Common myeloid progenitor, CD34-positive (primary cell): ENCODE measurements at regions not wholly inside any gene's neighbourhood (a gene's known extent, or its start where the extent isn't known, plus 50 kb on each side); places are given as distances from the start of the nearest gene placed in this dataset.

Source experiments
- CTCF ChIA-PET: fragments of 350-600 bp; sonication (Branson Sonifier 250); formaldehyde crosslinking; loops from one replicate; lab custom pipeline; 2021; ENCODE audit warnings: antibody characterized with exemption; lab: Charles Lee
- POLR2A ChIA-PET: fragments of 350-600 bp; sonication (Branson Sonifier 250); formaldehyde crosslinking; loops from one replicate; lab custom pipeline; 2021; ENCODE audit warnings: antibody characterized with exemption; lab: Charles Lee
- DNase-seq, 3 donors: peaks; one replicate each; pipeline versions ENCODE4 v3.0.0 to v3.0.0-alpha.2; 2013
- H3K27ac ChIP-seq, 2 experiments: 1 replicate in 1 of 2; 2 replicates in 1 of 2; pipeline ENCODE4 v1.7.0; 2013; ENCODE audit warnings: inconsistent platforms in 2 of 2, low read length in 2 of 2, mild to moderate bottlenecking in 2 of 2, low read depth in 1 of 2, moderate library complexity in 1 of 2; ENCODE audit not compliant: severe bottlenecking in 2 of 2, insufficient read depth in 1 of 2, poor library complexity in 1 of 2
- H3K27me3 ChIP-seq, 5 experiments: replicated peaks in 2 of 5; 1 replicate in 3 of 5; 2 replicates in 2 of 5; pipeline versions ENCODE4 v1.6.1 to v1.7.0; 2013; ENCODE audit warnings: low read length in 4 of 5, mild to moderate bottlenecking in 2 of 5, moderate library complexity in 2 of 5, inconsistent platforms in 1 of 5; ENCODE audit not compliant: insufficient read depth in 5 of 5, control insufficient read depth in 4 of 5
- H3K36me3 ChIP-seq, 4 experiments: 1 replicate in 2 of 4; 2 replicates in 2 of 4; pipeline versions ENCODE4 v1.6.1 to v1.7.0; 2013; ENCODE audit warnings: low read length in 3 of 4, control low read depth in 1 of 4, mild to moderate bottlenecking in 1 of 4; ENCODE audit not compliant: control insufficient read depth in 4 of 4, insufficient read depth in 4 of 4
- H3K4me1 ChIP-seq, 4 experiments: 1 replicate in 3 of 4; 2 replicates in 1 of 4; pipeline versions ENCODE4 v1.6.1 to v1.7.1; 2013; ENCODE audit warnings: low read length in 3 of 4, mild to moderate bottlenecking in 3 of 4, control low read depth in 1 of 4, inconsistent platforms in 1 of 4, moderate library complexity in 1 of 4; ENCODE audit not compliant: control insufficient read depth in 4 of 4, insufficient read depth in 4 of 4; ENCODE audit errors: control extremely low read depth in 1 of 4
- H3K4me3 ChIP-seq, 7 experiments: 1 replicate in 4 of 7; 2 replicates in 3 of 7; pipeline versions ENCODE4 v1.5.1 to v1.7.0; 2013; ENCODE audit warnings: mild to moderate bottlenecking in 7 of 7, low read length in 6 of 7, moderate library complexity in 6 of 7, inconsistent platforms in 2 of 7, low read depth in 2 of 7, control low read depth in 1 of 7; ENCODE audit not compliant: insufficient read depth in 4 of 7, control insufficient read depth in 1 of 7; ENCODE audit errors: extremely low read depth in 1 of 7
- H3K9me3 ChIP-seq, 5 experiments: 1 replicate in 4 of 5; 2 replicates in 1 of 5; pipeline versions ENCODE4 v1.6.1 to v1.7.1; 2013; ENCODE audit warnings: low read length in 4 of 5, mild to moderate bottlenecking in 2 of 5, inconsistent platforms in 1 of 5, low read depth in 1 of 5, moderate library complexity in 1 of 5; ENCODE audit not compliant: control insufficient read depth in 4 of 5, insufficient read depth in 2 of 5; ENCODE audit errors: control extremely low read depth in 1 of 5
- WGBS: methylation state at CpG from one replicate; pipeline ENCODE4 v1.1.5; 2013; ENCODE audit not compliant: insufficient coverage; 5-methylcytosine and 5-hydroxymethylcytosine counted together

GRCh38 chr11:116650052-116650451 lies 122.7 kb downstream of the BUD13 start:
- CTCF ChIA-PET: no interaction called here
- Histone ChIP-seq H3K27me3 (peaks cover 0 to 2% (median 0%) of the 10 kb centered on the region in 5 experiments), H3K4me3 (no peak overlapping the region), H3K4me1 (peaks cover 0 to 36% (median 14%) of the 10 kb centered on the region in 4 experiments), H3K9me3 (peaks cover 0 to 4% (median 0%) of the 10 kb centered on the region in 5 experiments), H3K36me3 (no peaks in the 10 kb centered on the region), H3K27ac (no peak overlapping the region)
- DNase-seq: no peak
- WGBS: 78% methylated on average over 1 of the region's 2 CpGs
- POLR2A ChIA-PET: no interaction called here

DNA sequence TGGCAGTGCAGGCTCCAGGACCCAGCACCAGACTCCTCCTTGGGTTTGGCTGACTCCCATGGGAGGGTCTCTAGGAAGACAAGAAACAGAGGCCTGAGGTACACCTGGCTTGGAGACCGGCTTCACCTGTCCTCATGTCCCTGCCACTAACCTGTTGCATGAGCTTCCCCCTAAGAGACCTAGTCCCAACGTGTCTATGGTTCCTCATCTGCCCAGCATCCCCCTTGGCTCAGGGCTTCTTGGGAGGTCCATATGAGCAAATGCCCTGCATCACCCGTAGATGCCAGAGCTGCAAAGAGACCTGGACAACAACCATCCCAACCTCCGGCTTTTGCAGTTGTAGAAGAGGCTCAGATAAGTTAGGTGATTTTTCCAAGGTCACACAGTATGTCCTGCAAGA lies 123.5 kb downstream of the BUD13 start:
- Histone ChIP-seq H3K9me3 (peaks cover 0 to 2% (median 0%) of the 10 kb centered on the region in 5 experiments), H3K4me1 (peaks cover 0 to 36% (median 14%) of the 10 kb centered on the region in 4 experiments), H3K36me3 (no peaks in the 10 kb centered on the region), H3K27ac (no peak overlapping the region), H3K4me3 (no peak overlapping the region), H3K27me3 (peaks cover 0 to 2% (median 0%) of the 10 kb centered on the region in 5 experiments)
- no peak for DNase-seq
- ChIA-PET POLR2A (no interaction called here), CTCF (interaction anchor here (1.3 kb wide), 1 partner anchor 11 kb away, joined by 4 read pairs; no protein-coding TSS in a partner anchor)
- 94% methylated on average over 3 of the region's 4 CpGs for WGBS

DNA sequence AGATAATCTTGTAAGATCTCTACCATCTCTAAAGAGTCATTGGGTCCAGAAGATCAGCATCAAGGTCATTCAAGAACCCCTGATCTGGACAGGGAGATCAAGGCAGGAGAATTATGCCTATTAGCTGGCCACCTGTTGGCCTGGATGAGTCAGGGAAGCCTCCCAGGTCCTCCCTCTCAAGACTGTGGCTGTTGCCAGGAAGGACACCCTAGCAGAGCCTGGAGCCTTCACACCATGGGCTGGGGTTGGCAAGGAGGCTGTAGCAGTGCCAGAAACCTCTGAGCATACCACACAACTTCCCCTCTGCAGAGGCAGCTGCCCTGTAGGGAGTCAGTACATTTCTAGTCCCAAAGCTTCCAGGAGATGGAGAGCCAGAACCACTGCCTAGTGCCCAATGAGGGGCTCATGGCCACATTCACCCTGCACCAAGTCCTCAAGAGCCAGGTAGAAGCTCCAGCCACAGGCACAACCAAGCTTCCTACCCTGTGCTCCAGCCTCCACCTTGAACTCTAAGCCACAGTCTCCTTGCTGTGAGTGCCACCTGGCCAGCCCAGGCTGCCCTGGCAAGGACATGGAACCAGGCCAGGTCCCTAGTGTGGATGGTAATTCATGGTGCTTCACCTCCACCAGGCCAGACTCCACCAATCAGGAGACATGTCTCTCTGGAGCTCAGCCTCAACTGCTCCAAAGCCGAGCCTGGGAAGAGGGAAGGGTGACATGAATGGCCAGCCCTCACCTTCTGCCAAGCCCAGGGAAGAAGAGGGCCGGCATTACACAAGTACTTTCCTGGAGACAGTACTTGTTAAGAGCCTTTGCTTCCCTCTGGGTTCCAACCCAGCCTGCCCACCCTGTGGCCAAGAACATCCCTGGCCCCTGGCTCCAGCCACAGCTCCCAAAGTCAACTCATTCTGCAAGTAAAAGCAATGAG lies 124.3 kb downstream of the BUD13 start:
- H3K27me3 ChIP-seq: peaks cover 0 to 2% (median 0%) of the 10 kb centered on the region in 5 experiments
- H3K9me3 ChIP-seq: peaks cover 0 to 2% (median 0%) of the 10 kb centered on the region in 5 experiments
- no peak overlapping the region for H3K4me3 ChIP-seq
- no peaks in the 10 kb centered on the region for H3K36me3 ChIP-seq
- DNase-seq: peak; percentile 6 to 63 (median 62)
- 100% methylated on average over 1 of the region's 2 CpGs for WGBS
- peaks cover 0 to 36% (median 14%) of the 10 kb centered on the region in 4 experiments for H3K4me1 ChIP-seq
- H3K27ac ChIP-seq: no peak overlapping the region
- CTCF ChIA-PET: interaction anchor here (1.3 kb wide), 1 partner anchor 10 kb away, joined by 4 read pairs; no protein-coding TSS in a partner anchor
- POLR2A ChIA-PET: no interaction called here

DNA sequence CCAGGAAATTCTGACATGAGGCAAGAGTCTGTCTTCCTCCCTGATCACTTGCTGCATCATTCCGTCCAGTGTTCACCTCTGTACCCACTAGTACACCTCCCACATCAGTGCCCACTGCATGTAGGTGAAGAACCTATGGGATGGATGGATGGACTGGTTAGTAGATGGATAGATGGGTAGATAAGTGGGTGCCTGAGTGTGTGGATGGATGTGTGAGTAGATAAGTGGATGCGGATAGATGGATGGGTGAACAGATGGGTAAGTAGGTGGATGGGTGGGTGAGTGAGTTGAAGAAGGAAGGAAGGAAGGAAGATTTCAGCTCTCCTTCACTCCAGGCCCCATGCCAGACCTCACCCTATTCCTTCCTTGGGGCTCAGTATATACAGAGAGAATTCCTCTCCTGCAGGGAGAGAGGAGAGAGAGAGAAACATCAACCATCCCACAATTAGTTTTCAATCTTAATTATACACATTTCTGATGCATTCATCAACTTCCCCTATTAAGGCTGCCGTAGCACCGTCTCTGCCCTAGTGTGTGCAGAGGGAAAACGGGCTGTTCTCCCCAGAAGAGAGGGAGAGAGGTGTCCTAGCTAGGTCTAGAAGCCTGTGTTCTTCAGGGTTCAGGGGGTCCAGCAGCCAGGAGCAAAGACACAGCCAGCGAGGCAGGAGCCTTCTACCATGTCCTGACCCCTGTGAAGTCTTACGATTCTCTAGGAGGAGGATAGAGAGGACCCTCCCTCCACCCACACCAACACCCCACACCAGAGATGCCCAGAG lies 125.3 kb downstream of the BUD13 start:
- CTCF ChIA-PET: interaction anchor here (1.3 kb wide), 1 partner anchor 9 kb away, joined by 4 read pairs; no protein-coding TSS in a partner anchor

GRCh38 chr11:116646191-116646590 lies 126.6 kb downstream of the BUD13 start:
- DNase-seq: no peak
- H3K36me3 ChIP-seq: no peaks in the 10 kb centered on the region
- H3K9me3 ChIP-seq: peaks cover 0 to 2% (median 0%) of the 10 kb centered on the region in 5 experiments
- ChIA-PET POLR2A (no interaction called here), CTCF (interaction anchor here (0.9 kb wide), 1 partner anchor 9 kb away, joined by 3 read pairs; no protein-coding TSS in a partner anchor)
- H3K27ac ChIP-seq: no peak overlapping the region
- H3K4me1 ChIP-seq: peaks cover 0 to 19% (median 6%) of the 10 kb centered on the region in 4 experiments
- no peaks in the 10 kb centered on the region for H3K27me3 ChIP-seq
- no peak overlapping the region for H3K4me3 ChIP-seq
- WGBS: 100% methylated on average over 1 of the region's 3 CpGs

More for the DNA sequence above, 125.3 kb downstream of the BUD13 start:
- H3K27ac ChIP-seq: no peak overlapping the region
- H3K9me3 ChIP-seq: peaks cover 0 to 2% (median 0%) of the 10 kb centered on the region in 5 experiments
- H3K36me3 ChIP-seq: no peaks in the 10 kb centered on the region
- DNase-seq: no peak
- H3K4me3 ChIP-seq: no peak overlapping the region
- peaks cover 0 to 2% (median 0%) of the 10 kb centered on the region in 5 experiments for H3K27me3 ChIP-seq
- POLR2A ChIA-PET: no interaction called here
- peaks cover 0 to 31% (median 12%) of the 10 kb centered on the region in 4 experiments for H3K4me1 ChIP-seq
- WGBS: 84% methylated on average over 3 of the region's 7 CpGs

DNA sequence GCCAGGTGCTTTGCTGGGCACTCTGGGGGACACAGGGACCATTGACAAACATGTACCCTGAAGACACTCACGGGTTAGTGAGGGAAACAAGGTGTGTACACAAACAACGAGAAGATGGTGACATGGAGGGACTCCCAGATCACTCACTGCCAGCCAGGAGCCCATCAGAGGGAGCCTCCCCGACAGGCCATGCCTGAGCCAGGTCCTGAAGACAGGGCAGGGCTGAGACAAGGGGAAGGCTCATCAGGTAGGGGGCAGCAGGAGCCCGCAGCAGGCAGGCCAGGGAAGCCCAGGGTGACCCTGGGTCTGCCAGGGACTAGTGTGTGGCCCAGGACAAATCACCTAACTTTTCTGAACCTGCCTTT lies 127.9 kb downstream of the BUD13 start:
- Histone ChIP-seq H3K9me3 (peaks cover 0 to 2% (median 0%) of the 10 kb centered on the region in 5 experiments), H3K27me3 (no peaks in the 10 kb centered on the region), H3K36me3 (no peaks in the 10 kb centered on the region), H3K4me3 (no peak overlapping the region), H3K27ac (no peak overlapping the region), H3K4me1 (peaks cover 0 to 11% (median 3%) of the 10 kb centered on the region in 4 experiments)
- WGBS: 85% methylated on average over 4 of the region's 4 CpGs
- ChIA-PET POLR2A (no interaction called here), CTCF (interaction anchor here (0.8 kb wide), 1 partner anchor 190 kb away, joined by 3 read pairs; no protein-coding TSS in a partner anchor)
- DNase-seq: no peak
